IPS-18a (cell line): ENCODE measurements at regions not wholly inside any gene's neighbourhood (a gene's known extent, or its start where the extent isn't known, plus 50 kb on each side); places are given as distances from the start of the nearest gene placed in this dataset.
"Not testable (repeated sequence)": the region's sequence is repeated elsewhere in the genome, so short reads cannot be mapped to it uniquely, and the experiment has no call there.

Experiments
- H3K27ac ChIP-seq: one replicate; pipeline ENCODE4 v1.5.1; 2013; ENCODE audit warnings: low read length
- H3K27me3 ChIP-seq: one replicate; pipeline ENCODE4 v1.6.1; 2013; ENCODE audit warnings: mild to moderate bottlenecking, low read length; ENCODE audit not compliant: control insufficient read depth, insufficient read depth
- H3K36me3 ChIP-seq: one replicate; pipeline ENCODE4 v1.6.1; 2013; ENCODE audit warnings: low read depth, low read length; ENCODE audit not compliant: control insufficient read depth
- H3K4me1 ChIP-seq: one replicate; pipeline ENCODE4 v1.6.1; 2013; ENCODE audit warnings: low read depth, low read length; ENCODE audit not compliant: control insufficient read depth
- H3K4me3 ChIP-seq: one replicate; pipeline ENCODE4 v1.5.1; 2013; ENCODE audit warnings: low read length
- H3K9ac ChIP-seq: one replicate; pipeline ENCODE4 v1.6.1; 2013; ENCODE audit warnings: mild to moderate bottlenecking, low read length, moderate library complexity
- H3K9me3 ChIP-seq: one replicate; pipeline ENCODE4 v1.6.1; 2013; ENCODE audit warnings: low read depth, low read length; ENCODE audit not compliant: control insufficient read depth

- not testable (repeated sequence) for H3K27ac ChIP-seq, H3K9ac ChIP-seq, H3K36me3 ChIP-seq, H3K9me3 ChIP-seq, H3K4me3 ChIP-seq, H3K4me1 ChIP-seq, H3K27me3 ChIP-seq
These were observed 196.0 kb downstream of the TBC1D2B start for GRCh38 chr15:77881535-77881934.

GRCh38 chr15:77879466-77879865 is 198.0 kb downstream of the TBC1D2B start:
- not testable (repeated sequence) for H3K4me1 ChIP-seq, H3K9ac ChIP-seq, H3K4me3 ChIP-seq, H3K9me3 ChIP-seq, H3K27ac ChIP-seq, H3K36me3 ChIP-seq, H3K27me3 ChIP-seq

DNA sequence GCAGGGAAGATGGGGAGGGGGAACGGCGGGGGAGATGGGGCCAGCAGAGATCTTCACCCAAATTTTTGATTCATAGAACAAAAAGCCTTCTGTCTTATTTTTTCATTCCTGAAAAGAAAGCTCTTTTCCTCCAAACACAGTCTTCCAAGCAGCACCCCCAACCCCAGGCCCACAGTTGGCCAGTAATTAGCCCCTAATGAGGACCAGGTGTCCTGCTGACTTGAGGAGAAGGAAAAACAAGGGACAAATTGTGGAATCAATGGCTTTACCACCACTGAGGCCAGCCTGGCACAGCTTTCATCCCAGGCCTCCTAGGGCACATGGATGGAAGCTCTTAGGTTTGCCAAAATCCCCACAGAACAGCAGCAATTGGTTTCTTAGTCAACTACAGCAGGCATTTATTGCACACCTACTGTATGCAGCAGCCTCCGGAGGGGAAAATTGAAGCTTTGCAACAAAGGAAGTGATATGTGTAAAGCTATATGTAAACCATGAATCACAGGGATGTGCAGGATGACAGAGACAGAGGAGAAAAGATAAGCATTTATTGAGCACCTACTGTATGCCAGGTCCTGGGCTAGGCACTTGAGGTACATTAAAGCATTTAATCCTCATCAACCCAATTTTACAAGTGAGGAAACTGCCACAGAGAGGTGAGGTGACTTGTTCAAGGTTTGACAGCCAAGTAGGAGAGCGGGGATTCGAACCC is 199.5 kb downstream of the TBC1D2B start:
- H3K27me3 ChIP-seq = no peaks in the 10 kb centered on the region
- H3K4me3 ChIP-seq = no peak overlapping the region
- H3K36me3 ChIP-seq = no peaks in the 10 kb centered on the region
- H3K4me1 ChIP-seq = no peaks in the 10 kb centered on the region
- H3K27ac ChIP-seq = no peak overlapping the region
- no peak overlapping the region for H3K9ac ChIP-seq
- no peaks in the 10 kb centered on the region for H3K9me3 ChIP-seq

- not testable (repeated sequence) for H3K27ac ChIP-seq, H3K4me1 ChIP-seq
These were observed 201.2 kb downstream of the TBC1D2B start for GRCh38 chr15:77876107-77876820.

DNA sequence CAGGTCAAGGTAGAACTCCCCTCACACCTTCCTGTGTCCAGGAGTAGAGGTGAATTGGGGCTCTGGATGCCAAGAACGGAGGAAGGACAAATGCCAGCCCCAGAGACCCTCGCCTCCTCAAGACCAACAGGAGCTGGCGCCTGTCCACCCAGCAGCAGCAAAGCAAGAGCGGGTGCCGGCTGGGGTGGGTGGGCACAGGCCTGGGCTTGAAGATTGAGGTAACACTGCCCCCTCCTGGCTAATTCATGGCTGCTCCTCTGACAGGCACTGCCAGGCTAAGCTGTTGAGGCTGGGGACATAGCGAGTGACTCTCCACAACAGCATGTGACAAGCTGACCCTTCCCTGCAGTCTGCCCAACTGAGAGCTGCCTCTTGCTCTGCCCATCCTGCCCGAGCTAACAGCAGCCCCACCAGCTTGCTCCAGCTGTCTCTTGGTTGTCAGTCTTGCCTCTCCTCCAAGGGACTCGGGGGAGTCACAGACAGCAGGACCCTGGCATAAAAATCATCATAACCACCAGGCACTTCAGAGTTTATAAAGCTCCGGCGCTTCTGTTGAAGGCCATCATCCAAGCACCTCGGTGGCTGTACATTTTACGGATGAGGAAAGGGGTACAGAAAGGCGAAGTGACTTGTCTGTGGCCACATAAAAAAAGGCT is 202.3 kb downstream of the TBC1D2B start:
- not testable (repeated sequence) for H3K4me3 ChIP-seq, H3K9me3 ChIP-seq, H3K4me1 ChIP-seq, H3K36me3 ChIP-seq, H3K27ac ChIP-seq, H3K27me3 ChIP-seq, H3K9ac ChIP-seq

More at GRCh38 chr15:77876107-77876820, 201.2 kb downstream of the TBC1D2B start:
- not testable (repeated sequence) for H3K27me3 ChIP-seq, H3K9ac ChIP-seq, H3K9me3 ChIP-seq, H3K4me3 ChIP-seq, H3K36me3 ChIP-seq

GRCh38 chr15:77874063-77874462 is 203.4 kb downstream of the TBC1D2B start:
- Histone ChIP-seq H3K4me1 (no peaks in the 10 kb centered on the region), H3K9ac (no peak overlapping the region), H3K27me3 (no peaks in the 10 kb centered on the region), H3K4me3 (no peak overlapping the region), H3K27ac (no peak overlapping the region), H3K9me3 (no peaks in the 10 kb centered on the region), H3K36me3 (no peaks in the 10 kb centered on the region)

DNA sequence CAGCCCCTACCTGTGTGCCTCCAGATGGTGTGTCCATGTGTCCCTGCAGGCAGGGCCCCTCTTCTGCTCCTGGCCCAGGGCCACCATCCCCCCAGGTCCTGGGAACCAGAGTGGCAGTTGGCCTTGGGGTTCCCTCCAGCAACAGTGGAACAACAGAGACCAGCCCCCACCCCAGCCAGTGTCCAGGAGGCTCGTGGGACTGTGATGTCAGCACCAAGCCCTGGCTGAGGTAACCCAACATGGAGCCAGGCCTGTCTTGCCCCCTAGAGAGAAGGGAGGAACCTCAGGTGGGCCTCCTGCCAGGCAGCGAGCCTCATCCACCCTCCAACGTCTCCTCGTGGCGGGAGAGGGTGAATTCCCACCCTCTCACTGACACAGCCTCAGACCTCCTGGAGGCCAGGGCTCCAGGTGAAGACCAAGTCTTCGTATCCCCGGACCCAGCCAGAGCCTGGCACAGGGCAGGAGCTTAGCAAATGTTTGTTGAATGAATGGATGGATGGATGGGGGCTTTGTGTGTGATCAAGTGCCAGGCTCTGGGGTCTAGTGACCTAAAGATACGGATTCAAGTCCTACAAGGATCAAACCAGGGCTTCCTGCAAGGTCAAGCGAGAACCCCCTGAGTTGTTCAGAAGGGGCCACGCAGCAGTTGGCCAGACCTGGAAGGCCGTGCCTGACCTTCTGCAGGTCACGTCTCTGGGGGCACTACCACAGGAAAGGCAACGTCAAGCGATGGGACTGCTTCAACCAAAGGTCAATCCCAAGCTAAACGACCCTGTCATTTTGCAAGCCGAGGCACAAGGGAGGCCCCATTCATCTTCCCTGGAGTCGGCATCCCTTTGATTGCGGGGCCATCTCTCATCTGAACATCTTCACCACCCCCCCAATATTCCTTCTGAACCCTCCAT is 204.7 kb downstream of the TBC1D2B start:
- not testable (repeated sequence) for H3K4me3 ChIP-seq, H3K9ac ChIP-seq, H3K36me3 ChIP-seq, H3K27ac ChIP-seq, H3K9me3 ChIP-seq, H3K4me1 ChIP-seq, H3K27me3 ChIP-seq

- Histone ChIP-seq H3K4me1 (no peaks in the 10 kb centered on the region), H3K27ac (no peak overlapping the region), H3K27me3 (no peaks in the 10 kb centered on the region)
These were observed 205.6 kb downstream of the TBC1D2B start for GRCh38 chr15:77871852-77872371.

DNA sequence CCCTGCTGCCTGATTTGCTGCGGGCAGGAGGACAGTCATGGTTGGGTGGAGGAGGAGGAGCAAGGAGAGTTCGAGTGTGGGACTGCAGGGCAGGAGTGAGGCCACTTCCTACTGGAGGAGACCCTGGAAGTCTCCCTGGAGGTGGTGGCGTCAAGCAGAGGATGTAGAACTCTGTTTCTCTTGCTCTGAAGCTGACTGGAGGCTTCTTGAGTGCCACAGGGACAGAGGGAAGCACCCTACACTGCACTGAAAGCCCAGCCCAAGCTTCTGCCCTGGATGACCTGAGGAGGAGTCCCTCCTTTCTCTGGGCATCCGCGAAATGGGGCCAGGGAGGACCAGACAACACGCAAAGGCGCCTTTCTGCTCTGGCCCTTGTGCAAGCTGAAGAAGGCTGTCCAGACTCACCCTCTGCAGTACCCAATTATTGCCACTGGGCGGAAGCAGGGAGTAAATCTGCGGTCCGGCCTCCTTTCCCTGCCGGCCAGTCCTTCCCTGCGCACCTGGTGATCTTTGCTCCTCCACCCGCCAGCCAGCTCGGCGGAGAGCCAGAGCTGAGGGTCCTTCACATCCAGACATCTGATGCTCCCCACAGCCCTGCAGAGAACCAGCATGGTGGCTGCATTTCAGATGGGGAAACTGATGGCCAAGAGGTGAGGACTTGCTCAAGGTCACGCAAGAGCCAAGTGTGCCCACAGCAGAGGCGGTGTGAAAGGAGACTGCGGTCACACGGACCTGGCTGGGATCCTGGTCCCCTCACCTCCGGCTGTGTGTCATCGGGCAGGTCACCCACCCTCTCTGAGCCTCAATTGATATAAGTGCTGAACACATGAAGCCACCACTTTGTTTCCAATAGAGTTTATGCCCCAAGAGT is 207.1 kb downstream of the TBC1D2B start:
- Histone ChIP-seq H3K27me3 (no peaks in the 10 kb centered on the region), H3K27ac (no peak overlapping the region), H3K36me3 (no peaks in the 10 kb centered on the region), H3K9me3 (no peaks in the 10 kb centered on the region), H3K9ac (no peak overlapping the region), H3K4me3 (no peak overlapping the region), H3K4me1 (no peaks in the 10 kb centered on the region)

More at GRCh38 chr15:77871852-77872371, 205.6 kb downstream of the TBC1D2B start:
- Histone ChIP-seq H3K9ac (no peak overlapping the region), H3K4me3 (no peak overlapping the region), H3K36me3 (no peaks in the 10 kb centered on the region), H3K9me3 (no peaks in the 10 kb centered on the region)

GRCh38 chr15:77869021-77869895 is 208.3 kb downstream of the TBC1D2B start:
- no peaks in the 10 kb centered on the region for H3K36me3 ChIP-seq
- H3K9me3 ChIP-seq = no peaks in the 10 kb centered on the region
- H3K4me3 ChIP-seq = no peak overlapping the region
- peaks cover 2% of the 10 kb centered on the region for H3K4me1 ChIP-seq
- H3K9ac ChIP-seq = no peak overlapping the region
- H3K27ac ChIP-seq = no peak overlapping the region
- no peaks in the 10 kb centered on the region for H3K27me3 ChIP-seq
